Loucy (cell line): ENCODE measurements at regions not wholly inside any gene's neighbourhood (a gene's known extent, or its start where the extent isn't known, plus 50 kb on each side); places are given as distances from the start of the nearest gene placed in this dataset.

Source experiments
- EZH2phosphoT487 ChIP-seq: fragments of 200-600 bp; IDR thresholded peaks from 2 replicates; pipeline ENCODE4 v1.6.1; 2018; ENCODE audit warnings: antibody characterized with exemption, mild to moderate bottlenecking, moderate library complexity, borderline replicate concordance
- TF ChIP-seq, protein P1 (sequence below): fragments of 200-600 bp; sonication (generic); conservative IDR thresholded peaks from 2 replicates; pipeline ENCODE4 v1.5.1; 2014; ENCODE audit warnings: mild to moderate bottlenecking, antibody characterized with exemption, low read length

DNA sequence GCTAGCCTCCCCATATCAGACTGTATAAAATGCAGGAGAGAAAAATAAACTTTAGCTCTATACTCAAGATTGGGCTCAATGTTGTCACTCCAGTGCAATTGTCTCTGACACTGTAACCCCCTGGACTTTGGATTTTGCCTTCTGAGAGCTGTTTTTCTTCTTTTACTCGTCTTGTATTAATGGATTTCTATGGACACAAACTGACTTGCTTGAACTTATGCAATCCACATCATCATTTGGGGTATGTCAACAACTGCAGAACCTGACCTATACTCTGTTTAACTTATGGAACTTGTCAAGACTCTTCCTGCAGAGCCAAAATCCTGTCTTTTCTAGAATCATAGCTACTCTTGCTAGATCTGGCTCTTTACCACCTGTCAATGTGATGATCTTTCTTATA lies 257.8 kb upstream of the DCC start:
- TF ChIP-seq, protein P1, sequence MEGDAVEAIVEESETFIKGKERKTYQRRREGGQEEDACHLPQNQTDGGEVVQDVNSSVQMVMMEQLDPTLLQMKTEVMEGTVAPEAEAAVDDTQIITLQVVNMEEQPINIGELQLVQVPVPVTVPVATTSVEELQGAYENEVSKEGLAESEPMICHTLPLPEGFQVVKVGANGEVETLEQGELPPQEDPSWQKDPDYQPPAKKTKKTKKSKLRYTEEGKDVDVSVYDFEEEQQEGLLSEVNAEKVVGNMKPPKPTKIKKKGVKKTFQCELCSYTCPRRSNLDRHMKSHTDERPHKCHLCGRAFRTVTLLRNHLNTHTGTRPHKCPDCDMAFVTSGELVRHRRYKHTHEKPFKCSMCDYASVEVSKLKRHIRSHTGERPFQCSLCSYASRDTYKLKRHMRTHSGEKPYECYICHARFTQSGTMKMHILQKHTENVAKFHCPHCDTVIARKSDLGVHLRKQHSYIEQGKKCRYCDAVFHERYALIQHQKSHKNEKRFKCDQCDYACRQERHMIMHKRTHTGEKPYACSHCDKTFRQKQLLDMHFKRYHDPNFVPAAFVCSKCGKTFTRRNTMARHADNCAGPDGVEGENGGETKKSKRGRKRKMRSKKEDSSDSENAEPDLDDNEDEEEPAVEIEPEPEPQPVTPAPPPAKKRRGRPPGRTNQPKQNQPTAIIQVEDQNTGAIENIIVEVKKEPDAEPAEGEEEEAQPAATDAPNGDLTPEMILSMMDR, result no peak
- no peak for TF ChIP-seq EZH2phosphoT487
